HepG2 (cell line): ENCODE measurements at regions not wholly inside any gene's neighbourhood (a gene's known extent, or its start where the extent isn't known, plus 50 kb on each side); places are given as distances from the start of the nearest gene placed in this dataset.

ENCODE experiments used
- ATAC-seq: fragments of 200-7000 bp; cut with Tn5 transposase; 3 replicates; pipeline ENCODE4 v1.9.1; 2020; ENCODE audit warnings: mild to moderate bottlenecking, moderate library complexity
- BruUV-seq: library from RNA; stranded (reverse); fragments of 400-500 nt; replicated peaks from 2 replicates; lab custom pipeline; 2021; lab: Mats Ljungman, UMichigan
- CTCF ChIA-PET: fragments of 300-600 bp; formaldehyde crosslinking; extraction: SDS; loops from one replicate; lab custom pipeline; 2021; ENCODE audit warnings: low total read pairs, inconsistent platforms, low intra/inter-chr PET ratio; lab: Yijun Ruan, JAX
- POLR2A ChIA-PET: fragments of 350-600 bp; sonication (Branson Sonifier 250); formaldehyde crosslinking; loops from one replicate; lab custom pipeline; 2020; ENCODE audit warnings: antibody characterized with exemption, inconsistent platforms; lab: Yijun Ruan, JAX
- DNase-seq: peaks from one replicate; pipeline ENCODE4 v3.0.0-alpha.2; 2015; ENCODE audit warnings: low spot score
- FAIRE-seq: peaks from 3 replicates; lab custom pipeline; 2011; peaks lifted over from hg19 to GRCh38; lab: Jason Lieb, UNC
- H2AFZ ChIP-seq: one replicate; pipeline ENCODE4 v1.6.1; 2011; ENCODE audit warnings: low read length, inconsistent platforms
- H3K27ac ChIP-seq: fragments of 300-600 bp; 3 replicates; pipeline ENCODE4 v1.8.0; 2011; ENCODE audit warnings: mixed run types, mild to moderate bottlenecking, mixed read lengths, low read length, inconsistent platforms; ENCODE audit not compliant: insufficient read depth; ENCODE audit errors: extremely low read length
- H3K27me3 ChIP-seq, 2 experiments: fragments of 200-600 bp in 1 of 2; 2 replicates in 1 of 2; 3 replicates in 1 of 2; pipeline versions ENCODE4 v1.6.0 to v1.8.0; 2011; ENCODE audit warnings: low read length in 2 of 2, mild to moderate bottlenecking in 2 of 2, moderate library complexity in 2 of 2, inconsistent platforms in 1 of 2; ENCODE audit not compliant: insufficient read depth in 2 of 2, control insufficient read depth in 1 of 2
- H3K36me3 ChIP-seq, 2 experiments: fragments of 200-600 bp in 1 of 2; replicated peaks in 1 of 2; 2 replicates in 1 of 2; 3 replicates in 1 of 2; pipeline versions ENCODE4 v1.5.1 to v1.8.0; 2011; ENCODE audit warnings: low read length in 2 of 2, inconsistent platforms in 1 of 2; ENCODE audit not compliant: insufficient read depth in 2 of 2, control insufficient read depth in 1 of 2
- H3K4me1 ChIP-seq: 2 replicates; pipeline ENCODE4 v1.5.1; 2012; ENCODE audit warnings: low read length, inconsistent platforms; ENCODE audit not compliant: insufficient read depth
- H3K4me2 ChIP-seq: 2 replicates; pipeline ENCODE4 v1.6.0; 2011; ENCODE audit warnings: low read depth, low read length, inconsistent platforms
- H3K4me3 ChIP-seq, 3 experiments: fragments of 200-600 bp in 1 of 3; sonication (generic), shearing (Covaris generic) in 1 of 3; replicated peaks in 1 of 3; 2 replicates each; pipeline ENCODE4 v1.5.1; 2011 to 2016; ENCODE audit warnings: low read length in 3 of 3, inconsistent platforms in 2 of 3, low read depth in 2 of 3, mild to moderate bottlenecking in 2 of 3, control low read depth in 1 of 3, mixed read lengths in 1 of 3; ENCODE audit not compliant: insufficient read depth in 1 of 3
- H3K79me2 ChIP-seq: one replicate; pipeline ENCODE4 v1.6.1; 2011; ENCODE audit warnings: low read length, inconsistent platforms; ENCODE audit not compliant: insufficient read depth
- H3K9ac ChIP-seq: 2 replicates; pipeline ENCODE4 v1.6.0; 2011; ENCODE audit warnings: mild to moderate bottlenecking, low read depth, low read length, inconsistent platforms; ENCODE audit not compliant: insufficient read depth
- H3K9me3 ChIP-seq: 2 replicates; pipeline ENCODE4 v1.5.1; 2012; ENCODE audit warnings: mild to moderate bottlenecking, low read length
- H4K20me1 ChIP-seq: 2 replicates; pipeline ENCODE4 v1.6.0; 2011; ENCODE audit warnings: inconsistent platforms, mild to moderate bottlenecking, low read length, moderate library complexity; ENCODE audit not compliant: insufficient read depth
- BCLAF1 ChIP-seq: fragments of 450-650 bp; IDR thresholded peaks from 2 replicates; pipeline ENCODE4 v1.6.1; 2017; ENCODE audit warnings: mild to moderate bottlenecking
- LBX2 ChIP-seq: sonication (generic); formaldehyde crosslinking; IDR thresholded peaks from 2 replicates; pipeline ENCODE4 v1.5.0; 2020; ENCODE audit warnings: missing genetic modification reagents, mild to moderate bottlenecking, borderline replicate concordance
- MTA1 ChIP-seq: sonication (generic); formaldehyde crosslinking; IDR thresholded peaks from 2 replicates; pipeline ENCODE4 v1.4.0; 2020; ENCODE audit warnings: missing genetic modification reagents, mild to moderate bottlenecking, borderline replicate concordance
- ZNF251 ChIP-seq: sonication (generic); formaldehyde crosslinking; IDR thresholded peaks from 2 replicates; pipeline ENCODE4 v1.9.0; 2021; ENCODE audit warnings: mild to moderate bottlenecking, missing genetic modification reagents
- ZNF264 ChIP-seq: sonication (generic); formaldehyde crosslinking; IDR thresholded peaks from 2 replicates; pipeline ENCODE4 v1.4.0; 2020; ENCODE audit warnings: missing genetic modification reagents
- ZNF7 ChIP-seq: IDR thresholded peaks from 2 replicates; pipeline ENCODE4 v1.6.1; 2016; ENCODE audit warnings: missing biosample characterization, missing genetic modification reagents
- ZNF780A ChIP-seq: sonication (generic); formaldehyde crosslinking; IDR thresholded peaks from 2 replicates; pipeline ENCODE4 v1.8.0; 2022; ENCODE audit warnings: mild to moderate bottlenecking, missing genetic modification reagents, moderate library complexity
- ZSCAN31 ChIP-seq: sonication (generic); formaldehyde crosslinking; IDR thresholded peaks from 2 replicates; pipeline ENCODE4 v1.5.0; 2020; ENCODE audit warnings: low read depth, mild to moderate bottlenecking, missing genetic modification reagents
- WGBS: methylation state at CpG from one replicate; pipeline ENCODE4 v1.1.6; 2017; ENCODE audit warnings: low lambda C conversion rate; 5-methylcytosine and 5-hydroxymethylcytosine counted together
- in situ Hi-C: cut with HindIII; loops from 2 replicates; pipeline ENCODE4 v1.10.0; 2017; ENCODE audit warnings: low pct_unique_long_range_greater_than_20kb; ENCODE audit not compliant: extremely low pct_ligation_motif_present
- intact Hi-C: fragments of 100-400 bp; cut with micrococcal nuclease; formaldehyde crosslinking; loops from one replicate; pipeline ENCODE4 v1.10.0; 2022; ENCODE audit not compliant: unreplicated experiment

DNA sequence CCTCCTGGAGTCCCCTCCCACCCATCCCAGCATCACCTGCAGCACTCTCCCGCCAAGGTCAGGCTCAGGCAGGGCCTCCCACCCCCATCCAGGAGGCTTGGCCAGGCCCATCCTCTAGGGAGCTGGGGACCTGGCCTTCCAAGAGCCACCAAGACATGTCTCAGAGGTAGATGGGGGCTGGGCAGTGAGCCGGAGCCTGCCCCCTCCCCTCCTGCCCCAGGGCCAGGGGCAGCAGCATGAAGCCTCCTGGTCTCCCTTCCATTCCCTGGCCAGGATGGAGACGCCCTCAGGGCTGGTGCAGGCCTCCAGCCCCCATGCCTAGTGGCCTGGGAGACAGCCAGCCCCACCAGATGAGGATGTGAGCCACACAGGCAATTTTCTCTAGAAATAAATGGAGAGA lies 69.3 kb upstream of the C14orf180 start:
- ChIA-PET POLR2A (no interaction called here), CTCF (no interaction called here)
- no peak overlapping the region for H3K4me2 ChIP-seq
- no TSS peak for BruUV-seq
- FAIRE-seq, result no peak
- no peaks in the 10 kb centered on the region for H3K4me1 ChIP-seq
- WGBS, result no CpG with 5 or more reads among the region's 3 CpGs
- intact Hi-C loops (no loop called here), in situ Hi-C loops (no loop called here)
- TF ChIP-seq MTA1 (no peak), BCLAF1 (no peak)
- H4K20me1 ChIP-seq, result no peaks in the 10 kb centered on the region
- no peak overlapping the region for H3K9ac ChIP-seq
- H2AFZ ChIP-seq, result no peak overlapping the region
- no peak overlapping the region for H3K4me3 ChIP-seq
- H3K27me3 ChIP-seq, result peaks cover 1 to 8% of the 10 kb centered on the region in 2 experiments; a peak in 3 of 5 replicates
- H3K27ac ChIP-seq, result no peak overlapping the region
- no peak for ATAC-seq
- no peak for DNase-seq
- H3K79me2 ChIP-seq, result no peaks in the 10 kb centered on the region
- H3K9me3 ChIP-seq, result no peaks in the 10 kb centered on the region
- no peaks in the 10 kb centered on the region for H3K36me3 ChIP-seq

GRCh38 chr14:104510794-104511611 lies 68.6 kb upstream of the C14orf180 start:
- H3K9ac ChIP-seq, result no peak overlapping the region
- H3K4me3 ChIP-seq, result no peak overlapping the region
- intact Hi-C loops, result no loop called here
- no TSS peak for BruUV-seq
- no peak overlapping the region for H2AFZ ChIP-seq
- ATAC-seq (no peak), FAIRE-seq (no peak), DNase-seq (no peak)
- no peak overlapping the region for H3K4me2 ChIP-seq
- H4K20me1 ChIP-seq, result no peaks in the 10 kb centered on the region
- H3K4me1 ChIP-seq, result no peaks in the 10 kb centered on the region
- H3K27me3 ChIP-seq, result peaks cover 1 to 8% of the 10 kb centered on the region in 2 experiments; a peak in 4 of 5 replicates
- H3K9me3 ChIP-seq, result no peaks in the 10 kb centered on the region
- ChIA-PET POLR2A (no interaction called here), CTCF (no interaction called here)
- no peaks in the 10 kb centered on the region for H3K36me3 ChIP-seq
- no peaks in the 10 kb centered on the region for H3K79me2 ChIP-seq
- in situ Hi-C loops, result no loop called here
- WGBS, result 43% methylated on average over 13 of the region's 32 CpGs
- H3K27ac ChIP-seq, result no peak overlapping the region
- TF ChIP-seq ZNF264 (CRISPR knock-in tag) (no peak), ZNF251 (CRISPR knock-in tag) (no peak), ZNF7 (CRISPR knock-in tag) (no peak), LBX2 (CRISPR knock-in tag) (no peak), ZSCAN31 (CRISPR knock-in tag) (no peak), ZNF780A (CRISPR knock-in tag) (no peak), BCLAF1 (no peak)
